Fibroblast of lung (primary cell): ENCODE measurements at regions not wholly inside any gene's neighbourhood (a gene's known extent, or its start where the extent isn't known, plus 50 kb on each side); places are given as distances from the start of the nearest gene placed in this dataset.

Experiments
- DNase-seq, 2 donors: peaks; one replicate each; pipeline versions ENCODE4 v3.0.0 to v3.0.0-alpha.2; 2010; ENCODE audit warnings: low read depth in 2 of 2
- H2AFZ ChIP-seq: 2 replicates; pipeline ENCODE4 v1.5.1; 2012; ENCODE audit warnings: low read length, control low read depth, inconsistent platforms
- H3K27ac ChIP-seq: 2 replicates; pipeline ENCODE4 v1.5.1; 2011; ENCODE audit warnings: low read length, control low read depth; ENCODE audit not compliant: insufficient read depth
- H3K27me3 ChIP-seq: 2 replicates; pipeline ENCODE4 v1.5.1; 2011; ENCODE audit warnings: mild to moderate bottlenecking, low read length; ENCODE audit not compliant: control insufficient read depth, insufficient read depth
- H3K36me3 ChIP-seq: 2 replicates; pipeline ENCODE4 v1.5.1; 2011; ENCODE audit warnings: low read length; ENCODE audit not compliant: control insufficient read depth, insufficient read depth
- H3K4me1 ChIP-seq: 2 replicates; pipeline ENCODE4 v1.5.1; 2011; ENCODE audit warnings: low read length; ENCODE audit not compliant: control insufficient read depth, insufficient read depth; ENCODE audit errors: extremely low read depth
- H3K4me2 ChIP-seq: 2 replicates; pipeline ENCODE4 v1.5.1; 2011; ENCODE audit warnings: low read length, control low read depth; ENCODE audit not compliant: insufficient read depth; ENCODE audit errors: extremely low read depth
- H3K4me3 ChIP-seq, 4 experiments: fragments of 200-600 bp in 1 of 4; sonication (generic) in 1 of 4; replicated peaks in 1 of 4; 2 replicates each; pipeline ENCODE4 v1.5.1; 2011 to 2016; ENCODE audit warnings: low read length in 4 of 4, low read depth in 3 of 4, mild to moderate bottlenecking in 3 of 4, control low read depth in 2 of 4, inconsistent platforms in 1 of 4, mixed read lengths in 1 of 4; ENCODE audit not compliant: insufficient read depth in 1 of 4; ENCODE audit errors: control extremely low read depth in 1 of 4
- H3K79me2 ChIP-seq: 2 replicates; pipeline ENCODE4 v1.5.1; 2012; ENCODE audit warnings: mild to moderate bottlenecking, low read length, inconsistent platforms; ENCODE audit not compliant: control insufficient read depth, insufficient read depth
- H3K9ac ChIP-seq: 2 replicates; pipeline ENCODE4 v1.5.1; 2011; ENCODE audit warnings: mild to moderate bottlenecking, low read length, control low read depth; ENCODE audit not compliant: insufficient read depth
- H3K9me3 ChIP-seq: 2 replicates; pipeline ENCODE4 v1.5.1; 2012; ENCODE audit warnings: low read depth, low read length; ENCODE audit not compliant: control insufficient read depth, insufficient read depth
- H4K20me1 ChIP-seq: 2 replicates; pipeline ENCODE4 v1.5.1; 2011; ENCODE audit warnings: low read length; ENCODE audit not compliant: control insufficient read depth, insufficient read depth; ENCODE audit errors: extremely low read depth
- EZH2 ChIP-seq: IDR thresholded peaks from 2 replicates; pipeline ENCODE4 v1.5.1; 2012; ENCODE audit warnings: low read length, control low read depth, mild to moderate bottlenecking; ENCODE audit errors: missing control alignments
- TF ChIP-seq, protein P1 (sequence below), 2 donors: IDR thresholded peaks in 1 of 2; conservative IDR thresholded peaks in 1 of 2; 1 replicate in 1 of 2; 2 replicates in 1 of 2; pipeline ENCODE4 v1.5.1; 2011 to 2012; ENCODE audit warnings: low read length in 2 of 2, control low read depth in 1 of 2, inconsistent platforms in 1 of 2, low read depth in 1 of 2, mild to moderate bottlenecking in 1 of 2

DNA sequence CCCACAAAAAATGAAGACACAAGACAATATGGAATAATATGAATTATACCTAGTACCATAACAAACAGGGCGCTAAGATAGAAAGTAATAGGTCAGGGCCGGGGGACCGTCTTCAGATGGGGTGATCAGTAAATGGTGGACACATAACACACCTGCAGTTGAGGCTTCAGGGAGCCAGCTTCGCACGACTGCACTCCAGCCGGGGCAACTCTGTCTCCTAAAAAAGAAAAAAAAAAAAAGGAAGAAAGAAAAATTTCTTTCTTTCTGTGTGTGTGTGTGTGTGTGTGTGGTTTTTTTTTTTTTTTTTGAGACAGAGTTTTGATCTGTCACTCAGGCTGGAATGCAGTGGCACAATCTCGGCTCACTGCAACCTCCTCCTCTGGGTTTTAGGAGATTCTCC is 75.0 kb upstream of the HSPA9 start:
- H3K4me2 ChIP-seq: no peak overlapping the region
- H2AFZ ChIP-seq: no peak overlapping the region
- no peaks in the 10 kb centered on the region for H3K79me2 ChIP-seq
- no peak for TF ChIP-seq EZH2
- TF ChIP-seq, protein P1, sequence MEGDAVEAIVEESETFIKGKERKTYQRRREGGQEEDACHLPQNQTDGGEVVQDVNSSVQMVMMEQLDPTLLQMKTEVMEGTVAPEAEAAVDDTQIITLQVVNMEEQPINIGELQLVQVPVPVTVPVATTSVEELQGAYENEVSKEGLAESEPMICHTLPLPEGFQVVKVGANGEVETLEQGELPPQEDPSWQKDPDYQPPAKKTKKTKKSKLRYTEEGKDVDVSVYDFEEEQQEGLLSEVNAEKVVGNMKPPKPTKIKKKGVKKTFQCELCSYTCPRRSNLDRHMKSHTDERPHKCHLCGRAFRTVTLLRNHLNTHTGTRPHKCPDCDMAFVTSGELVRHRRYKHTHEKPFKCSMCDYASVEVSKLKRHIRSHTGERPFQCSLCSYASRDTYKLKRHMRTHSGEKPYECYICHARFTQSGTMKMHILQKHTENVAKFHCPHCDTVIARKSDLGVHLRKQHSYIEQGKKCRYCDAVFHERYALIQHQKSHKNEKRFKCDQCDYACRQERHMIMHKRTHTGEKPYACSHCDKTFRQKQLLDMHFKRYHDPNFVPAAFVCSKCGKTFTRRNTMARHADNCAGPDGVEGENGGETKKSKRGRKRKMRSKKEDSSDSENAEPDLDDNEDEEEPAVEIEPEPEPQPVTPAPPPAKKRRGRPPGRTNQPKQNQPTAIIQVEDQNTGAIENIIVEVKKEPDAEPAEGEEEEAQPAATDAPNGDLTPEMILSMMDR (conservative IDR thresholded peaks at IDR 0.05 in 1 of 2, IDR thresholded peaks at IDR 0.05 in 1 of 2; ENCODE audit: low read depth in 1 of 2, low read length in 2 of 2): no peak
- DNase-seq: no peak
- peaks cover 2% of the 10 kb centered on the region for H3K4me1 ChIP-seq
- no peaks in the 10 kb centered on the region for H3K36me3 ChIP-seq
- no peaks in the 10 kb centered on the region for H4K20me1 ChIP-seq
- H3K27me3 ChIP-seq: peaks cover 13% of the 10 kb centered on the region
- H3K9ac ChIP-seq: no peak overlapping the region
- no peaks in the 10 kb centered on the region for H3K9me3 ChIP-seq
- no peak overlapping the region for H3K4me3 ChIP-seq
- H3K27ac ChIP-seq: no peak overlapping the region

DNA sequence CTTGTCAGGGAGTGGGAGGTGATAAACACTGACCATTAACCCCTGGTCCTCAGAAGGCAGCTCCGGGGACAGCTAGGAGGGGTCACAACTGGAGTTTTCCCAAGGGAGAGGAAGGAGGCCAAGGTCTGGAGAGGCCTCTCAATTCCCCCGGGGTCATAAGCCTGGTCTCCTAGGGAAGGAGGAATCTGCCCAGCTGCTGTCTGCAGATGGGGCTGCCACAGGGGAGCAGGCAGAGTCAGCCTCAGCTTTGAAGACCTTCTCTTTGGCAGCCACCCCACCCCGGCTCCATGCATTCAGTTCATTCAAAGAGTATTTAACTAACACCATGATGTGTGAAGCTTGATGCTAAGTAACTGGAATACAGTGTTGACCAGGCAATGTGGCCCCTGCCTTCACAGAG is 74.6 kb upstream of the HSPA9 start:
- no peak for DNase-seq
- no peak overlapping the region for H3K27ac ChIP-seq
- no peak overlapping the region for H3K9ac ChIP-seq
- no peaks in the 10 kb centered on the region for H3K79me2 ChIP-seq
- H2AFZ ChIP-seq: no peak overlapping the region
- no peaks in the 10 kb centered on the region for H3K9me3 ChIP-seq
- TF ChIP-seq, protein P1 (conservative IDR thresholded peaks at IDR 0.05 in 1 of 2, IDR thresholded peaks at IDR 0.05 in 1 of 2; ENCODE audit: low read depth in 1 of 2, low read length in 2 of 2): no peak
- TF ChIP-seq EZH2: no peak
- H3K4me2 ChIP-seq: no peak overlapping the region
- H3K4me1 ChIP-seq: peaks cover 2% of the 10 kb centered on the region
- no peak overlapping the region for H3K4me3 ChIP-seq
- no peaks in the 10 kb centered on the region for H3K36me3 ChIP-seq
- H3K27me3 ChIP-seq: peaks cover 13% of the 10 kb centered on the region
- no peaks in the 10 kb centered on the region for H4K20me1 ChIP-seq

DNA sequence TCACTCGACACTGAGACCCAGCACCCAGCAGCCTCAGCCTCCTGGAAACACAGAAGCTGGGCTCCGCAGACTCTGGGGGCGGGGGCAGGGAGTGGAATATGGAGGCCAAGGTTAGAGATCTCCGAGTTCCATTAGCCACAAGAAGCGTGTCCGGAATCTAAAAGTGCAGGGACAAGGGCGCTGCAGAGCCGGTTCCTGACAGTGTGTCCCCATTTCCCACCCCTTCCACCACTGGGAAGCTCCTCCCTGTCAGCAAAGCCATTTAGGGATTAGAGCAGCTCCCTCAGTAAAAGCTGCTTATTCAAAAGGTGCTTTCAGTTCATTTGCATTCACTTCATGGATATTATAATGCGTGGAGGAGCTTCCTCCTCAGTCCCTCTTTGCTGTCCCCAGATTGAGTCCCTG is 74.1 kb upstream of the HSPA9 start:
- H3K79me2 ChIP-seq: no peaks in the 10 kb centered on the region
- no peak overlapping the region for H3K4me3 ChIP-seq
- no peaks in the 10 kb centered on the region for H4K20me1 ChIP-seq
- no peak for DNase-seq
- no peak overlapping the region for H3K9ac ChIP-seq
- no peaks in the 10 kb centered on the region for H3K4me1 ChIP-seq
- H3K27ac ChIP-seq: no peak overlapping the region
- no peak overlapping the region for H2AFZ ChIP-seq
- H3K9me3 ChIP-seq: no peaks in the 10 kb centered on the region
- no peaks in the 10 kb centered on the region for H3K36me3 ChIP-seq
- H3K27me3 ChIP-seq: peaks cover 13% of the 10 kb centered on the region
- H3K4me2 ChIP-seq: no peak overlapping the region
- TF ChIP-seq, protein P1 (conservative IDR thresholded peaks at IDR 0.05 in 1 of 2, IDR thresholded peaks at IDR 0.05 in 1 of 2; ENCODE audit: low read depth in 1 of 2, low read length in 2 of 2): no peak
- no peak for TF ChIP-seq EZH2
